Neural cell (in vitro differentiated cells): ENCODE measurements at regions not wholly inside any gene's neighbourhood (a gene's known extent, or its start where the extent isn't known, plus 50 kb on each side); places are given as distances from the start of the nearest gene placed in this dataset.

ENCODE experiments used
- EZH2 ChIP-seq: fragments of 200-600, 300-800 bp; shearing (Covaris generic), sonication (generic); IDR thresholded peaks from 2 replicates; pipeline ENCODE4 v1.6.1; 2014; ENCODE audit warnings: antibody characterized with exemption, low read length, borderline replicate concordance, mild to moderate bottlenecking; ENCODE audit not compliant: insufficient read depth, poor library complexity, severe bottlenecking
- POLR2AphosphoS5 ChIP-seq: IDR thresholded peaks from 2 replicates; pipeline ENCODE4 v1.6.1; 2012
- TF ChIP-seq, protein P1 (sequence below): fragments of 450-650 bp; IDR thresholded peaks from 2 replicates; pipeline ENCODE4 v1.5.1; 2014; ENCODE audit warnings: antibody characterized with exemption, mild to moderate bottlenecking, moderate library complexity; ENCODE audit not compliant: poor library complexity, severe bottlenecking
- TF ChIP-seq, protein P2 (sequence below): IDR thresholded peaks from 2 replicates; pipeline ENCODE4 v1.6.1; 2012; ENCODE audit warnings: borderline replicate concordance

- TF ChIP-seq POLR2AphosphoS5: no peak
- TF ChIP-seq, protein P1, sequence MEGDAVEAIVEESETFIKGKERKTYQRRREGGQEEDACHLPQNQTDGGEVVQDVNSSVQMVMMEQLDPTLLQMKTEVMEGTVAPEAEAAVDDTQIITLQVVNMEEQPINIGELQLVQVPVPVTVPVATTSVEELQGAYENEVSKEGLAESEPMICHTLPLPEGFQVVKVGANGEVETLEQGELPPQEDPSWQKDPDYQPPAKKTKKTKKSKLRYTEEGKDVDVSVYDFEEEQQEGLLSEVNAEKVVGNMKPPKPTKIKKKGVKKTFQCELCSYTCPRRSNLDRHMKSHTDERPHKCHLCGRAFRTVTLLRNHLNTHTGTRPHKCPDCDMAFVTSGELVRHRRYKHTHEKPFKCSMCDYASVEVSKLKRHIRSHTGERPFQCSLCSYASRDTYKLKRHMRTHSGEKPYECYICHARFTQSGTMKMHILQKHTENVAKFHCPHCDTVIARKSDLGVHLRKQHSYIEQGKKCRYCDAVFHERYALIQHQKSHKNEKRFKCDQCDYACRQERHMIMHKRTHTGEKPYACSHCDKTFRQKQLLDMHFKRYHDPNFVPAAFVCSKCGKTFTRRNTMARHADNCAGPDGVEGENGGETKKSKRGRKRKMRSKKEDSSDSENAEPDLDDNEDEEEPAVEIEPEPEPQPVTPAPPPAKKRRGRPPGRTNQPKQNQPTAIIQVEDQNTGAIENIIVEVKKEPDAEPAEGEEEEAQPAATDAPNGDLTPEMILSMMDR: no peak
- TF ChIP-seq, protein P2, sequence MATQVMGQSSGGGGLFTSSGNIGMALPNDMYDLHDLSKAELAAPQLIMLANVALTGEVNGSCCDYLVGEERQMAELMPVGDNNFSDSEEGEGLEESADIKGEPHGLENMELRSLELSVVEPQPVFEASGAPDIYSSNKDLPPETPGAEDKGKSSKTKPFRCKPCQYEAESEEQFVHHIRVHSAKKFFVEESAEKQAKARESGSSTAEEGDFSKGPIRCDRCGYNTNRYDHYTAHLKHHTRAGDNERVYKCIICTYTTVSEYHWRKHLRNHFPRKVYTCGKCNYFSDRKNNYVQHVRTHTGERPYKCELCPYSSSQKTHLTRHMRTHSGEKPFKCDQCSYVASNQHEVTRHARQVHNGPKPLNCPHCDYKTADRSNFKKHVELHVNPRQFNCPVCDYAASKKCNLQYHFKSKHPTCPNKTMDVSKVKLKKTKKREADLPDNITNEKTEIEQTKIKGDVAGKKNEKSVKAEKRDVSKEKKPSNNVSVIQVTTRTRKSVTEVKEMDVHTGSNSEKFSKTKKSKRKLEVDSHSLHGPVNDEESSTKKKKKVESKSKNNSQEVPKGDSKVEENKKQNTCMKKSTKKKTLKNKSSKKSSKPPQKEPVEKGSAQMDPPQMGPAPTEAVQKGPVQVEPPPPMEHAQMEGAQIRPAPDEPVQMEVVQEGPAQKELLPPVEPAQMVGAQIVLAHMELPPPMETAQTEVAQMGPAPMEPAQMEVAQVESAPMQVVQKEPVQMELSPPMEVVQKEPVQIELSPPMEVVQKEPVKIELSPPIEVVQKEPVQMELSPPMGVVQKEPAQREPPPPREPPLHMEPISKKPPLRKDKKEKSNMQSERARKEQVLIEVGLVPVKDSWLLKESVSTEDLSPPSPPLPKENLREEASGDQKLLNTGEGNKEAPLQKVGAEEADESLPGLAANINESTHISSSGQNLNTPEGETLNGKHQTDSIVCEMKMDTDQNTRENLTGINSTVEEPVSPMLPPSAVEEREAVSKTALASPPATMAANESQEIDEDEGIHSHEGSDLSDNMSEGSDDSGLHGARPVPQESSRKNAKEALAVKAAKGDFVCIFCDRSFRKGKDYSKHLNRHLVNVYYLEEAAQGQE: no peak
- TF ChIP-seq EZH2: no peak
Observed at GRCh38 chr1:217091561-217091960, 368.3 kb upstream of the ESRRG start.
